ENCODE measurements at regions not wholly inside any gene's neighbourhood (a gene's known extent, or its start where the extent isn't known, plus 50 kb on each side); places are given as distances from the start of the nearest gene placed in this dataset.

- no peak for DNase-seq
- H3K27ac ChIP-seq (ENCODE audit: insufficient read depth in 1 of 2, low read depth in 1 of 2, low read length in 2 of 2, poor library complexity in 1 of 2, severe bottlenecking in 2 of 2): no peak overlapping the region
- H3K4me3 ChIP-seq (ENCODE audit: control insufficient read depth in 1 of 7, extremely low read depth in 1 of 7, insufficient read depth in 4 of 7, low read depth in 2 of 7, low read length in 6 of 7): no peak overlapping the region
- peaks cover 0 to 11% (median 0%) of the 10 kb centered on the region in 5 experiments for H3K27me3 ChIP-seq (replicated peaks in 2 of 5; ENCODE audit: control insufficient read depth in 4 of 5, insufficient read depth in 5 of 5, low read length in 4 of 5)
- H3K36me3 ChIP-seq (ENCODE audit: control insufficient read depth in 4 of 4, insufficient read depth in 4 of 4, low read length in 3 of 4): no peaks in the 10 kb centered on the region
- no peaks in the 10 kb centered on the region for H3K4me1 ChIP-seq (ENCODE audit: control extremely low read depth in 1 of 4, control insufficient read depth in 4 of 4, insufficient read depth in 4 of 4, low read length in 3 of 4)
- WGBS (ENCODE audit: insufficient coverage): no CpG with 5 or more reads among the region's 2 CpGs
- CTCF ChIA-PET: interaction anchor here (1.9 kb wide), 1 partner anchor 12 kb away, joined by 5 read pairs; no protein-coding TSS in a partner anchor
- H3K9me3 ChIP-seq (ENCODE audit: control extremely low read depth in 1 of 5, control insufficient read depth in 4 of 5, insufficient read depth in 2 of 5, low read depth in 1 of 5, low read length in 4 of 5): no peaks in the 10 kb centered on the region
- POLR2A ChIA-PET: no interaction called here
Observed at GRCh38 chrX:16435399-16435986, 214.5 kb upstream of the S100G start.

- DNase-seq: peak; percentile 51 to 73 (median 64)
- POLR2A ChIA-PET: no interaction called here
Observed at GRCh38 chrX:16436348-16437188, 213.4 kb upstream of the S100G start.

GRCh38 chrX:16440446-16440845, 209.5 kb upstream of the S100G start:
- ChIA-PET CTCF (no interaction called here), POLR2A (no interaction called here)
- H3K27ac ChIP-seq (ENCODE audit: insufficient read depth in 1 of 2, low read depth in 1 of 2, low read length in 2 of 2, poor library complexity in 1 of 2, severe bottlenecking in 2 of 2): no peak overlapping the region

More at GRCh38 chrX:16436348-16437188, 213.4 kb upstream of the S100G start:
- Histone ChIP-seq H3K36me3 (ENCODE audit: control insufficient read depth in 4 of 4, insufficient read depth in 4 of 4, low read length in 3 of 4) (no peaks in the 10 kb centered on the region), H3K4me3 (ENCODE audit: control insufficient read depth in 1 of 7, extremely low read depth in 1 of 7, insufficient read depth in 4 of 7, low read depth in 2 of 7, low read length in 6 of 7) (no peak overlapping the region), H3K27me3 (replicated peaks in 2 of 5; ENCODE audit: control insufficient read depth in 4 of 5, insufficient read depth in 5 of 5, low read length in 4 of 5) (peaks cover 0 to 11% (median 0%) of the 10 kb centered on the region in 5 experiments), H3K27ac (ENCODE audit: insufficient read depth in 1 of 2, low read depth in 1 of 2, low read length in 2 of 2, poor library complexity in 1 of 2, severe bottlenecking in 2 of 2) (no peak overlapping the region), H3K9me3 (ENCODE audit: control extremely low read depth in 1 of 5, control insufficient read depth in 4 of 5, insufficient read depth in 2 of 5, low read depth in 1 of 5, low read length in 4 of 5) (no peaks in the 10 kb centered on the region), H3K4me1 (ENCODE audit: control extremely low read depth in 1 of 4, control insufficient read depth in 4 of 4, insufficient read depth in 4 of 4, low read length in 3 of 4) (no peaks in the 10 kb centered on the region)
- CTCF ChIA-PET: interaction anchor here (0.7 to 1.9 kb wide), 3 partner anchors 8 to 11 kb away, joined by 3 to 7 read pairs (median 5); no protein-coding TSS in a partner anchor
- 35% methylated on average over 9 of the region's 12 CpGs for WGBS (ENCODE audit: insufficient coverage)

GRCh38 chrX:16444353-16444752, 205.6 kb upstream of the S100G start:
- Histone ChIP-seq H3K4me1 (ENCODE audit: control extremely low read depth in 1 of 4, control insufficient read depth in 4 of 4, insufficient read depth in 4 of 4, low read length in 3 of 4) (no peaks in the 10 kb centered on the region), H3K4me3 (ENCODE audit: control insufficient read depth in 1 of 7, extremely low read depth in 1 of 7, insufficient read depth in 4 of 7, low read depth in 2 of 7, low read length in 6 of 7) (no peak overlapping the region), H3K9me3 (ENCODE audit: control extremely low read depth in 1 of 5, control insufficient read depth in 4 of 5, insufficient read depth in 2 of 5, low read depth in 1 of 5, low read length in 4 of 5) (no peaks in the 10 kb centered on the region), H3K27ac (ENCODE audit: insufficient read depth in 1 of 2, low read depth in 1 of 2, low read length in 2 of 2, poor library complexity in 1 of 2, severe bottlenecking in 2 of 2) (no peak overlapping the region), H3K36me3 (ENCODE audit: control insufficient read depth in 4 of 4, insufficient read depth in 4 of 4, low read length in 3 of 4) (no peaks in the 10 kb centered on the region), H3K27me3 (replicated peaks in 2 of 5; ENCODE audit: control insufficient read depth in 4 of 5, insufficient read depth in 5 of 5, low read length in 4 of 5) (no peaks in the 10 kb centered on the region)
- DNase-seq: no peak
- ChIA-PET CTCF (interaction anchor here (1.0 to 1.7 kb wide), 2 partner anchors 16 to 513 kb away, joined by 4 to 6 read pairs; no protein-coding TSS in a partner anchor), POLR2A (no interaction called here)
- WGBS (ENCODE audit: insufficient coverage): 87% methylated on average over 7 of the region's 7 CpGs

More at GRCh38 chrX:16440446-16440845, 209.5 kb upstream of the S100G start:
- no peaks in the 10 kb centered on the region for H3K9me3 ChIP-seq (ENCODE audit: control extremely low read depth in 1 of 5, control insufficient read depth in 4 of 5, insufficient read depth in 2 of 5, low read depth in 1 of 5, low read length in 4 of 5)
- no peaks in the 10 kb centered on the region for H3K36me3 ChIP-seq (ENCODE audit: control insufficient read depth in 4 of 4, insufficient read depth in 4 of 4, low read length in 3 of 4)
- H3K27me3 ChIP-seq (replicated peaks in 2 of 5; ENCODE audit: control insufficient read depth in 4 of 5, insufficient read depth in 5 of 5, low read length in 4 of 5): peaks cover 0 to 4% (median 0%) of the 10 kb centered on the region in 5 experiments
- H3K4me1 ChIP-seq (ENCODE audit: control extremely low read depth in 1 of 4, control insufficient read depth in 4 of 4, insufficient read depth in 4 of 4, low read length in 3 of 4): no peaks in the 10 kb centered on the region
- no peak overlapping the region for H3K4me3 ChIP-seq (ENCODE audit: control insufficient read depth in 1 of 7, extremely low read depth in 1 of 7, insufficient read depth in 4 of 7, low read depth in 2 of 7, low read length in 6 of 7)
- DNase-seq: no peak

GRCh38 chrX:16445166-16445752, 204.7 kb upstream of the S100G start:
- H3K27ac ChIP-seq (ENCODE audit: insufficient read depth in 1 of 2, low read depth in 1 of 2, low read length in 2 of 2, poor library complexity in 1 of 2, severe bottlenecking in 2 of 2): no peak overlapping the region
- H3K27me3 ChIP-seq (replicated peaks in 2 of 5; ENCODE audit: control insufficient read depth in 4 of 5, insufficient read depth in 5 of 5, low read length in 4 of 5): peaks cover 0 to 3% (median 0%) of the 10 kb centered on the region in 5 experiments
- H3K4me1 ChIP-seq (ENCODE audit: control extremely low read depth in 1 of 4, control insufficient read depth in 4 of 4, insufficient read depth in 4 of 4, low read length in 3 of 4): no peaks in the 10 kb centered on the region
- H3K4me3 ChIP-seq (ENCODE audit: control insufficient read depth in 1 of 7, extremely low read depth in 1 of 7, insufficient read depth in 4 of 7, low read depth in 2 of 7, low read length in 6 of 7): no peak overlapping the region
- CTCF ChIA-PET: interaction anchor here (0.9 to 1.7 kb wide), 3 partner anchors 9 to 514 kb away, joined by 3 to 6 read pairs (median 3); no protein-coding TSS in a partner anchor
- WGBS (ENCODE audit: insufficient coverage): 27% methylated on average over 5 of the region's 6 CpGs
- no peaks in the 10 kb centered on the region for H3K9me3 ChIP-seq (ENCODE audit: control extremely low read depth in 1 of 5, control insufficient read depth in 4 of 5, insufficient read depth in 2 of 5, low read depth in 1 of 5, low read length in 4 of 5)
- H3K36me3 ChIP-seq (ENCODE audit: control insufficient read depth in 4 of 4, insufficient read depth in 4 of 4, low read length in 3 of 4): no peaks in the 10 kb centered on the region
- POLR2A ChIA-PET: no interaction called here
- DNase-seq: peak; percentile 20 to 60 (median 46)

- ChIA-PET CTCF (no interaction called here), POLR2A (no interaction called here)
- Histone ChIP-seq H3K27me3 (replicated peaks in 2 of 5; ENCODE audit: control insufficient read depth in 4 of 5, insufficient read depth in 5 of 5, low read length in 4 of 5) (peaks cover 0 to 9% (median 0%) of the 10 kb centered on the region in 5 experiments), H3K9me3 (ENCODE audit: control extremely low read depth in 1 of 5, control insufficient read depth in 4 of 5, insufficient read depth in 2 of 5, low read depth in 1 of 5, low read length in 4 of 5) (no peaks in the 10 kb centered on the region), H3K4me3 (ENCODE audit: control insufficient read depth in 1 of 7, extremely low read depth in 1 of 7, insufficient read depth in 4 of 7, low read depth in 2 of 7, low read length in 6 of 7) (no peak overlapping the region), H3K4me1 (ENCODE audit: control extremely low read depth in 1 of 4, control insufficient read depth in 4 of 4, insufficient read depth in 4 of 4, low read length in 3 of 4) (no peaks in the 10 kb centered on the region), H3K27ac (ENCODE audit: insufficient read depth in 1 of 2, low read depth in 1 of 2, low read length in 2 of 2, poor library complexity in 1 of 2, severe bottlenecking in 2 of 2) (no peak overlapping the region), H3K36me3 (ENCODE audit: control insufficient read depth in 4 of 4, insufficient read depth in 4 of 4, low read length in 3 of 4) (no peaks in the 10 kb centered on the region)
- DNase-seq: no peak
- 100% methylated on average over 3 of the region's 4 CpGs for WGBS (ENCODE audit: insufficient coverage)
Observed at GRCh38 chrX:16451334-16451733, 198.6 kb upstream of the S100G start.

- H3K27ac ChIP-seq (ENCODE audit: insufficient read depth in 1 of 2, low read depth in 1 of 2, low read length in 2 of 2, poor library complexity in 1 of 2, severe bottlenecking in 2 of 2): no peak overlapping the region
- H3K4me1 ChIP-seq (ENCODE audit: control extremely low read depth in 1 of 4, control insufficient read depth in 4 of 4, insufficient read depth in 4 of 4, low read length in 3 of 4): no peaks in the 10 kb centered on the region
- no peaks in the 10 kb centered on the region for H3K36me3 ChIP-seq (ENCODE audit: control insufficient read depth in 4 of 4, insufficient read depth in 4 of 4, low read length in 3 of 4)
- POLR2A ChIA-PET: interaction anchor here (1.1 kb wide), 1 partner anchor 657 kb away, joined by 3 read pairs; no protein-coding TSS in a partner anchor
- H3K9me3 ChIP-seq (ENCODE audit: control extremely low read depth in 1 of 5, control insufficient read depth in 4 of 5, insufficient read depth in 2 of 5, low read depth in 1 of 5, low read length in 4 of 5): no peaks in the 10 kb centered on the region
- peaks cover 0 to 6% (median 0%) of the 10 kb centered on the region in 5 experiments for H3K27me3 ChIP-seq (replicated peaks in 2 of 5; ENCODE audit: control insufficient read depth in 4 of 5, insufficient read depth in 5 of 5, low read length in 4 of 5)
- CTCF ChIA-PET: no interaction called here
- no peak overlapping the region for H3K4me3 ChIP-seq (ENCODE audit: control insufficient read depth in 1 of 7, extremely low read depth in 1 of 7, insufficient read depth in 4 of 7, low read depth in 2 of 7, low read length in 6 of 7)
- WGBS (ENCODE audit: insufficient coverage): no CpG with 5 or more reads among the region's 1 CpG
- DNase-seq: no peak
Observed at GRCh38 chrX:16454926-16455325, 195.0 kb upstream of the S100G start.

Measured in common myeloid progenitor, CD34-positive (primary cell).